Mucosa of gallbladder (tissue), 1 donor: ENCODE measurements at regions not wholly inside any gene's neighbourhood (a gene's known extent, or its start where the extent isn't known, plus 50 kb on each side); places are given as distances from the start of the nearest gene placed in this dataset.

Source experiments
- DNase-seq: peaks from one replicate; pipeline ENCODE4 v3.0.0-alpha.2; 2020; ENCODE audit warnings: low spot score
- donor health status: DM: no; HTN: no; CAD: no.

GRCh38 chr5:158483281-158483860, 616.3 kb downstream of the EBF1 start:
- DNase-seq = no peak

GRCh38 chr5:158482125-158482524, 617.6 kb downstream of the EBF1 start:
- DNase-seq = no peak

GRCh38 chr5:158478139-158478538, 619.2 kb upstream of the CLINT1 start:
- DNase-seq = no peak

GRCh38 chr5:158477214-158477613, 618.3 kb upstream of the CLINT1 start:
- no peak for DNase-seq

- no peak for DNase-seq
These were observed 614.2 kb upstream of the CLINT1 start for GRCh38 chr5:158473016-158473635.

GRCh38 chr5:158471535-158471924, 612.6 kb upstream of the CLINT1 start:
- peak; percentile 77 for DNase-seq

- DNase-seq = no peak
These were observed 612.0 kb upstream of the CLINT1 start for GRCh38 chr5:158470764-158471534.

GRCh38 chr5:158468444-158468843, 609.5 kb upstream of the CLINT1 start:
- DNase-seq = no peak

GRCh38 chr5:158466191-158466590, 607.2 kb upstream of the CLINT1 start:
- DNase-seq = no peak

- DNase-seq = no peak
These were observed 606.4 kb upstream of the CLINT1 start for GRCh38 chr5:158465086-158465972.

GRCh38 chr5:158464383-158464782, 605.4 kb upstream of the CLINT1 start:
- no peak for DNase-seq

GRCh38 chr5:158463938-158464337, 605.0 kb upstream of the CLINT1 start:
- no peak for DNase-seq

GRCh38 chr5:158463188-158463587, 604.2 kb upstream of the CLINT1 start:
- no peak for DNase-seq

- no peak for DNase-seq
These were observed 603.6 kb upstream of the CLINT1 start for GRCh38 chr5:158462349-158463114.

GRCh38 chr5:158461240-158461854, 602.4 kb upstream of the CLINT1 start:
- peak; percentile 23 for DNase-seq

- DNase-seq = no peak
These were observed 599.1 kb upstream of the CLINT1 start for GRCh38 chr5:158458086-158458485.

- DNase-seq = no peak
These were observed 597.8 kb upstream of the CLINT1 start for GRCh38 chr5:158456756-158457155.

GRCh38 chr5:158456241-158456640, 597.3 kb upstream of the CLINT1 start:
- DNase-seq = no peak

GRCh38 chr5:158451993-158452672, 593.2 kb upstream of the CLINT1 start:
- no peak for DNase-seq
